Lung (tissue), 11 donors: ENCODE measurements at regions not wholly inside any gene's neighbourhood (a gene's known extent, or its start where the extent isn't known, plus 50 kb on each side); places are given as distances from the start of the nearest gene placed in this dataset.

ENCODE experiments used
- ATAC-seq: fragments of 200-7000 bp; cut with Tn5 transposase; one replicate; pipeline ENCODE4 v1.9.1; 2020; ENCODE audit warnings: moderate number of reproducible peaks; ENCODE audit not compliant: insufficient read depth, low FRiP score
- DNase-seq, 3 donors: peaks; one replicate each; pipeline ENCODE4 v3.0.0-alpha.2; 2013 to 2017
- H3K27ac ChIP-seq, 2 donors: one replicate each; pipeline ENCODE4 v1.5.1; 2013; ENCODE audit warnings: mild to moderate bottlenecking in 2 of 2, moderate library complexity in 2 of 2, control low read depth in 1 of 2, inconsistent platforms in 1 of 2, low read depth in 1 of 2, low read length in 1 of 2
- H3K27me3 ChIP-seq, 3 donors: one replicate each; pipeline ENCODE4 v1.5.1; 2013; ENCODE audit warnings: low read length in 2 of 3; ENCODE audit not compliant: control insufficient read depth in 3 of 3, insufficient read depth in 3 of 3
- H3K36me3 ChIP-seq, 4 donors: one replicate each; pipeline ENCODE4 v1.5.1; 2013; ENCODE audit warnings: low read length in 4 of 4, mild to moderate bottlenecking in 1 of 4, moderate library complexity in 1 of 4; ENCODE audit not compliant: control insufficient read depth in 4 of 4, insufficient read depth in 4 of 4
- H3K4me1 ChIP-seq, 5 donors: one replicate each; pipeline ENCODE4 v1.5.1; 2013; ENCODE audit warnings: low read length in 5 of 5, mild to moderate bottlenecking in 2 of 5, moderate library complexity in 1 of 5; ENCODE audit not compliant: control insufficient read depth in 5 of 5, insufficient read depth in 5 of 5
- H3K4me3 ChIP-seq: one replicate; pipeline ENCODE4 v1.5.1; 2013; ENCODE audit warnings: mild to moderate bottlenecking, control low read depth, moderate library complexity
- H3K9ac ChIP-seq, 2 donors: one replicate each; pipeline ENCODE4 v1.5.1; 2013; ENCODE audit warnings: low read length in 2 of 2, control low read depth in 1 of 2; ENCODE audit not compliant: insufficient read depth in 1 of 2
- H3K9me3 ChIP-seq, 4 donors: one replicate each; pipeline ENCODE4 v1.5.1; 2013; ENCODE audit warnings: low read length in 3 of 4, mild to moderate bottlenecking in 1 of 4, moderate library complexity in 1 of 4; ENCODE audit not compliant: control insufficient read depth in 4 of 4, insufficient read depth in 3 of 4
- WGBS, 2 donors: extraction: QIAGEN DNeasy Blood & Tissue Kit; methylation state at CpG; one replicate each; pipeline ENCODE4 v1.1.7; 2013; 5-methylcytosine and 5-hydroxymethylcytosine counted together
- TF ChIP-seq, protein P1 (sequence below): IDR thresholded peaks from 2 replicates; pipeline ENCODE4 v1.5.1; 2012; ENCODE audit warnings: mild to moderate bottlenecking; ENCODE audit errors: control extremely low read depth, extremely low read depth
- donor health status: control.
- donor health status: control.
- donor health status: Bipolar disorder and iron deficiency.
- donor health status: healthy.
- donor health status: DM: yes; HTN: yes; CAD: no.

DNA sequence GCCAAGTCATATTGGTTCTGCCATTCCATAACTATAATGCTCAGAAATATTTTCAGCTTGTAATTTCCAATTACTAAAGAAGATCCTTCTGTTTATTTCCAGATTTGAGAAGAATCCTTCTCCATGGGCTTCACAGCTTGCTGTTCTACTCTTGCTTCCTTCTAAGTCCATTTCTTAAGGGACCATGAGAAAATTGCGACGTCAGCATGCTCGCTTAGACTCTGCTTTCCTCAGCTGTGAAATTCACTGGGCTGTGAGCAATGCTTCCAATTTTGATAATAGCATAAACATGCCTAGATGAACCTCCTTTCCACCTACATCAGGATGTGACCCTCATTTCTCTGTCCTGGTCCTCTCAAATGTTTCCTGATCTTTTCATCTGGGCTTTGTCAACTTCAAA lies 145.3 kb upstream of the CDH20 start:
- WGBS, 2 donors: 90 to 95% methylated on average over 3 of the region's 3 CpGs
- no peak overlapping the region for H3K9ac ChIP-seq
- H3K27me3 ChIP-seq: no peaks in the 10 kb centered on the region
- TF ChIP-seq, protein P1, sequence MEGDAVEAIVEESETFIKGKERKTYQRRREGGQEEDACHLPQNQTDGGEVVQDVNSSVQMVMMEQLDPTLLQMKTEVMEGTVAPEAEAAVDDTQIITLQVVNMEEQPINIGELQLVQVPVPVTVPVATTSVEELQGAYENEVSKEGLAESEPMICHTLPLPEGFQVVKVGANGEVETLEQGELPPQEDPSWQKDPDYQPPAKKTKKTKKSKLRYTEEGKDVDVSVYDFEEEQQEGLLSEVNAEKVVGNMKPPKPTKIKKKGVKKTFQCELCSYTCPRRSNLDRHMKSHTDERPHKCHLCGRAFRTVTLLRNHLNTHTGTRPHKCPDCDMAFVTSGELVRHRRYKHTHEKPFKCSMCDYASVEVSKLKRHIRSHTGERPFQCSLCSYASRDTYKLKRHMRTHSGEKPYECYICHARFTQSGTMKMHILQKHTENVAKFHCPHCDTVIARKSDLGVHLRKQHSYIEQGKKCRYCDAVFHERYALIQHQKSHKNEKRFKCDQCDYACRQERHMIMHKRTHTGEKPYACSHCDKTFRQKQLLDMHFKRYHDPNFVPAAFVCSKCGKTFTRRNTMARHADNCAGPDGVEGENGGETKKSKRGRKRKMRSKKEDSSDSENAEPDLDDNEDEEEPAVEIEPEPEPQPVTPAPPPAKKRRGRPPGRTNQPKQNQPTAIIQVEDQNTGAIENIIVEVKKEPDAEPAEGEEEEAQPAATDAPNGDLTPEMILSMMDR: no peak
- DNase-seq: no peak
- H3K9me3 ChIP-seq: peaks cover 0 to 2% (median 0%) of the 10 kb centered on the region in 4 donors
- H3K27ac ChIP-seq: no peak overlapping the region
- H3K4me1 ChIP-seq: no peaks in the 10 kb centered on the region
- H3K36me3 ChIP-seq: no peaks in the 10 kb centered on the region
- ATAC-seq: no peak
- H3K4me3 ChIP-seq: no peak overlapping the region

DNA sequence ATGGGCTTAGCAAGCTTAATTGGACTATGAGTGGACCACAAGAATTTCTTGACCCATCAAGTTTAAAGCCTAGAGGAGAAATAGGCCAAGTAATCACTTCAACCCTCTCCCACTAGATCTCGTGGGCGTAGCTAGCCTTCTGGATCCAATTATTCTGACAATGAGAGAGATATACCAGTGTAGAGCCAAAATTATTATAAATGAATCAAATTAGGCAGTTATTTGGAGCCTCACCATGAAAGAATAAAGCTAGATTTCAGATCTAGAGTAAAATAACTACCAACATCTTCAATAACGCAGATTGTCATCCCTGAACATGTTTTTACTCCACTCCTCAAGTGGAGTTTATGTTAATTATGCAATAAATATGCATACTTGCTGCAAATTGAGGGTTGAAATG lies 143.9 kb upstream of the CDH20 start:
- Histone ChIP-seq H3K9ac (no peak overlapping the region), H3K36me3 (no peaks in the 10 kb centered on the region), H3K27ac (no peak overlapping the region), H3K4me1 (no peaks in the 10 kb centered on the region), H3K9me3 (peaks cover 0 to 2% (median 0%) of the 10 kb centered on the region in 4 donors), H3K27me3 (no peaks in the 10 kb centered on the region), H3K4me3 (no peak overlapping the region)
- ATAC-seq (no peak), DNase-seq (no peak)
- TF ChIP-seq, protein P1: no peak
- 89 to 93% methylated on average over 3 of the region's 3 CpGs for WGBS, 2 donors

DNA sequence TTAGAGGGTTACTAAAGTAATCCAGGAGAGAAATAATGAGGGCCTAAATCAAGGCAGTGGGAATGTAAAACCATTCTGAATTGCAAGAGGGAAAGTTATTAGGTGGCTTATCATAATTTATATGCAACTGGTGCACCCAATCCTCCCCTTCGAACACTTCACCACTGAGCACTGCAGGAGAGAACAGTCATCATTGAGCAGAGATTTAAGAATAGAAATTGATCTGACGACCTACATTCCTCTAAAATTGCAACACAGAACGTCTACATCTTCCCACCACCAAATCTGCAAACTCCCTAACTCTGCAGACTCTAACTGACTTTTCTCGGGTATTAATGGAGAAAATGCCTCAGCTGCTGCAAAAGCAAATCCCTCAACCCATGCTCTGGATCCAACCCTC lies 138.5 kb upstream of the CDH20 start:
- H3K27ac ChIP-seq: no peak overlapping the region
- no peaks in the 10 kb centered on the region for H3K9me3 ChIP-seq
- no peak for DNase-seq
- 82 to 83% methylated on average over 4 of the region's 4 CpGs for WGBS, 2 donors
- TF ChIP-seq, protein P1: no peak
- no peaks in the 10 kb centered on the region for H3K4me1 ChIP-seq
- ATAC-seq: no peak
- no peak overlapping the region for H3K4me3 ChIP-seq
- H3K9ac ChIP-seq: no peak overlapping the region
- H3K27me3 ChIP-seq: no peaks in the 10 kb centered on the region
- H3K36me3 ChIP-seq: no peaks in the 10 kb centered on the region

DNA sequence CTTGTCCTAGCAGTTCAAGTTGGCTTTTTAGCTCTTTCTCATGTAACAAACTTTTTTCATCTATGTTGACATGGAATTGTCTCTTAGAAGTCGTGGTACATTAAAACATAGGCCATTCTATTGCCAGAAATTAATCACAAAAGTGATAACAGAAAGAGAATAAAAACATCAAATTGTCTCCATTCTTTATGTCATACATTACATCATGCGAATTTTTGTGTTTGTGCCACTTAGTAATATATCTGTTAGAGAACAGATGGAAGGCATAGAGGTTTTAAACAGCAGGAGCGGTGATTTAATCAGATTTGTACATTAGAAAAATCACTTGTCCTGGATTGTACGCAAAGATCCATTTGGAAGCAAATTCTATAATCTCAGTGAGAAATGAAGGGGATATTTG lies 136.5 kb upstream of the CDH20 start:
- Histone ChIP-seq H3K4me1 (no peaks in the 10 kb centered on the region), H3K36me3 (no peaks in the 10 kb centered on the region), H3K9ac (no peak overlapping the region), H3K4me3 (no peak overlapping the region), H3K27me3 (no peaks in the 10 kb centered on the region), H3K27ac (no peak overlapping the region), H3K9me3 (no peaks in the 10 kb centered on the region)
- TF ChIP-seq, protein P1: no peak
- ATAC-seq (no peak), DNase-seq (no peak)
- WGBS, 2 donors: 83 to 88% methylated on average over 4 of the region's 4 CpGs
